Stimulated activated CD8-positive, alpha-beta memory T cell treated with anti-CD3 and anti-CD28 coated beads, Interleukin-12 subunit alpha, Interleukin-12 subunit beta, amount 100 ng/mL, for 24 hours (primary cell): ENCODE measurements at regions not wholly inside any gene's neighbourhood (a gene's known extent, or its start where the extent isn't known, plus 50 kb on each side); places are given as distances from the start of the nearest gene placed in this dataset.
"Not testable (repeated sequence)": the region's sequence is repeated elsewhere in the genome, so short reads cannot be mapped to it uniquely, and the experiment has no call there.

ENCODE experiments used
- DNase-seq: peaks from one replicate; pipeline ENCODE4 v3.0.0-alpha.2; 2020; ENCODE audit errors: extremely low read depth

- DNase-seq, result no peak
These were observed 672.2 kb downstream of the EPM2A start for GRCh38 chr6:145063091-145063490.

- DNase-seq, result no peak
These were observed 667.9 kb downstream of the EPM2A start for GRCh38 chr6:145067430-145067829.

DNA sequence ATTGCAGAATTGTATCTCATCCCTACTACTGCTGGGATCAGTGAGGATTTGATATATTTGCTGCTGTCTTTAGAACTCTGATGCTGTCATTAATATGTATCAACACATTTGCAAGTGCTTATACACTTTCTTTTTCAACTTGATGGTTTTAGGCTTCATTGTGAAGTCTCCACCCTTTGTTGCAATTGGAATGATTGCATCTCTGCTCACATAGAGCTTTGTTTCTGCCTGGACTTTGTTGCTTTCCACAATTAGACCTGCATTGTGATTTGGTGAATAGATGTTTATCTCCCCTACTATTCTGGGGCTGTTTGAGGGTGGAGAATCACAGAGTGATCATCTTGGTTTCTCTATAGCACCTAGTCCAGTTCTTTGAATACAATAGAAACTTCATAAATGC, 666.7 kb downstream of the EPM2A start:
- no peak for DNase-seq

- DNase-seq, result no peak
These were observed 665.4 kb downstream of the EPM2A start for GRCh38 chr6:145069966-145070365.

DNA sequence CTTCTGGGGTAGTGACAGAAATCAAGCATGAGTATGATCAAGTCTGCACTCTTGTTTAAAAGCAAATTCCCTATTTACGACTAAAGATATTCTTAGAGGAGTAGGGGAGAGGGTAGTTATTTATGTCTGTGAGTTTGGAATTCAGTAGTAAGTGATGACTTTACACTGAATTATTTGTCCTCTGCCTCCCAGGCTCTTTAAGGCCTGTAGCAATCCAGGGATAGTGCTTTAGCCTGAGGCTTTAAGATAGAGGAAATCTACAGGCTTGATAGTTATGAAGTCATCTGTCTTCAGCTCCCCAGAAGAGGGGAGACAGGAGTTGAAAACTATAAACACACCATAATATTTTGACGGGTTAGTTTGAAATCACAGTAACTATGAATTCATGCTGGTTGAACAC, 664.5 kb downstream of the EPM2A start:
- no peak for DNase-seq

DNA sequence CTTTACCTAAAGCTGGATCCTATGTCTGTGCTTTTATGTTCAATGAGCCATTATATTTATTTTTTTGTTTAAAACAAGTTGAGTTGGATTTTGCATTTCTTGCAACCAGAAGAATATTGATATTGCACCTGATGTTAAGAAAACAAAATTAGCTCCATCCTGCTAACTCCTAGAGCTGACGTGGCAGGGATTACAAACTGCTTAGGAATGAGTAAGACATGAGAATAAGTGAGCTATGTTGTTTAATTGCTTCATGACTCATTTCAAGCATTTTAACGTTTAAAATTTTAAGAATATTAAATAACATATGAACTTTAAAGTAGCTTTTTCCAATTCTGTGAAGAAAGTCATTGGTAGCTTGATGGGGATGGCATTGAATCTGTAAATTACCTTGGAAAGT, 663.5 kb downstream of the EPM2A start:
- no peak for DNase-seq

GRCh38 chr6:145073811-145074210, 661.5 kb downstream of the EPM2A start:
- DNase-seq, result no peak

- no peak for DNase-seq
These were observed 660.5 kb downstream of the EPM2A start for GRCh38 chr6:145074805-145075204.

DNA sequence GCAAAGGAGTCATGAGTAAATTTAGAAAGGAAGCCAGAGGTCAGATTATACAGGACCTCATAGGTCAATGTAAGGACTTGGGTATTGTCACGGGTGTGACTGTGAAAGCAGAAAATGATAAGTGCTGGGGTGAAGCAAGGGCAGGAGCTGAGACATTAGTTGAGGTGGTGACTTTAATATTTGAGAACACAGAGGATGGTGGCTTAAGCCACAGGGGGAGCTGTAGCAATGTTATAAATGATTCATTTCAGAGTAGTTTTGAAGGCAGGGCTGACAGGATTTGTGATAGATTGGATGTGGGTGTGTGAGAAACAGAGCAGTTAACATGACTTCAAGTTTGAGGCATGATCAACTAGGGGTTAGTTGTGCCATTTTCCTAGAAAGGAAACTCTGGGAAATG, 659.9 kb downstream of the EPM2A start:
- DNase-seq, result no peak

GRCh38 chr6:145076115-145076841, 659.0 kb downstream of the EPM2A start:
- no peak for DNase-seq

- DNase-seq, result no peak
These were observed 657.9 kb downstream of the EPM2A start for GRCh38 chr6:145077382-145077781.

DNA sequence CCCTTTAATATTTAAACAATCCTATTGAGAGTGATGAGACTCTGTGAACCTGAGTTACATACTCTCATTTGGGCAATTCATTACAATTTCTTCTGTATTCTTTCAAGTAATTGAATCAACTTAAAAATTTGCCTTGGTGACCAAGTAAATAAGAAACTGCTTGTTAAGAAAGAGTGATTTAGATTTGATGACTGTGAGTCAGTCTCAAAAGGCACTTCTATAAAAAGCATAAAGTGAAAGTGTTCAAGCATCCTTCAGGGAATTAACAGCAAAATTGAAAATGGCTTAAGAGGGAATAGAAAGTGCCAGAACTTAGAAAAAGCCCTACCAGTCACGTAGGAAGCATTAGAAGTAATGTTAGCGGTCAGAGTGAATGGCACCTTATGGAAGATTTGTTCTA, 654.7 kb downstream of the EPM2A start:
- no peak for DNase-seq

DNA sequence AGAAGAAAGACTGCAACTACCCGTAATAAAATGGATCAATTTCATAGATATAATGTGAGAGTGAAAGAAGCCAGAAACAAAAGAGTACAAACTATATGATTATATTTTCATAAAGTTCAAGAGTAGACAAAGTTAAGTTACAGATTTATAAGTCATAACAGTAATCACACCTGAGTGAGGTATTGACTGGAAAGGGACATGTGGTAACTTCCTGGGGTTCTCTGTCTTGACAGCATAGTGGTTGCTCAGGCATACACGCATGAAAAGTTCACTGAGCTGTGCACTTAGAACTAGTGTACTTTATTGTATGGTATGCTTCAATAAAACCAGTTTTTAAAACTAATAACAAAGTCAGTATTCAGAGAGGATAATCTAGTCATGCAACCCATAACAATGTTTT, 653.6 kb downstream of the EPM2A start:
- DNase-seq, result no peak

GRCh38 chr6:145082359-145082758, 653.0 kb downstream of the EPM2A start:
- DNase-seq, result no peak

DNA sequence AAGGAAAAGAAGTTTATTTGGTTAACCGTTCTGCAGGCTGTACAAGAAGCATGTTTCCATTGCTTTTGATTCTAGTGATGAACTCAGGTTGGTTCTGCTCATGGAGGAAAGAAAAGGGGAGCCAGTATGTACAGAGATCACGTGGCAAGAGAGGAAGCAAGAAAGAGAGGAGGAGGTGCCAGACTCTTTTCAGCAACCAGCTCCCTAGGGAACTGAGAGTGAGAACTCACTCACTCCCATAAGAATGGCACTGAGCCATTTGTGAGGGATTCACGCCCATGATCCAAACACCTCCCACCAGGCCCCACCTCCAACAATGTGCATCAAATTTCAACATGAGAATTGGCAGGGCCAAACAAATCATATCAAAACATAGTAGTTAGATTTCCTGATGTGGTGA, 649.1 kb downstream of the EPM2A start:
- DNase-seq, result no peak

DNA sequence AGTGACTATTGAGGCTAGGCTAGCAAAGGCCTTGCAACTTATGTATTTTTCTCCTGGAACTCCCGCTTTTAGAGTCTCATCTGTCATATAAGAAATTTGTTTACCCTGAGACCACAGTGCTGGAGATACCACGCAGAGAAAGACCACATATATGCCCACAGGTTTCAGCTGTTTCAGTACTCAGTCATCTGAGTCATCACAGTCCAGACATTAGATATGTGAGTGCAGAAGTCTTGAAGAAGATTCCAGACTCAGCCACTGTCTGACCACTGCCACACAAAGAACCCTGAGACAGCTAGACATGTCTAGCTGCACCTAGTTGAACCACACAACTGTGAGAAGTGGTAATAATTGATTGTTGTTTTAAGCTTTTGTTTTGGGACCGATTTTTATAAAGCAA, 648.3 kb downstream of the EPM2A start:
- DNase-seq, result no peak

- DNase-seq, result no peak
These were observed 644.3 kb downstream of the EPM2A start for GRCh38 chr6:145090801-145091585.

DNA sequence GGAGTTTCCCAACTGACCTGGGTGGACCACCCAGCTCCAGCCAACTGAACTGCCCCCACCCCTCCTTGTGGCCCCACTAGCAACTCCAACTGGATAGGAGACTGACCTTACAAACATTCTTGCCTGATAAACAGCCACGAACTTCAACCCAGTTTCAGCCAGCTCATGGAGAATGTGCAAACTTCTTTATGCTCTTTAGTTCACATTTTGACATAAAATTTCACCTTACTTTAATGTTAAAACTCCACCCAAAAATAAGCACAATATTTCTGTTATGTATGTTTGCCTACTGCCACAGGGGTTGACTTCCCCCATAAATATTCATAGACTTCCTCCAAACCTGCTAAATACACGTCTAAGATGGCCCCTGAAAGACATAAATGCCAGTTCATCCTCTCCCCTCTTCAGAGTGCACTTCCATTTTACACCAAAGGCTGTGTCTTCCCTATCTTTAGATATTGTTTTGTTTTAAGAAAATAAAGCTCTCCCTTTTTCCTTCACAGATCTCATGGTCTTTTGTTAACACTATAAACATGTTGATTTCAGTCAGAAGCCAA, 643.7 kb downstream of the EPM2A start:
- DNase-seq, result no peak

- no peak for DNase-seq
These were observed 642.8 kb downstream of the EPM2A start for GRCh38 chr6:145092554-145092953.

DNA sequence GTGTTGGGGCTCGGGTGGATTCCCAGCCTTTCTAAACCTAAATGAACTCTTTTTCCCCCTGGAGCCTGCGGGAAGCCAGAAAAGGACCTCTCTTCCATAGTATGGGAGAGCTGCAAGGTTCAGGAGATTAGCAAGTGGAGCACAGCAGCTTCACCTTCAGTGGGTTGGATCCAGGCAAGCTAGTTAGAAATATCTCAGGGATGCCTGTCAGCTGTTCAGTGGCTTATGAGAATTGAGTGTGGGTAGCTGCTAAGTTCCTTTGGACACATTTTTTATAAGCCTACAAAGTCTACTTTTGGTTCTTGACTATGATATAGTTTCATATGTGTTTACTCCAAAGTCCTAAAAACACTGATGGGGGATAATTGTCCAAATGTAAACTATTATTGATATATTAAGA, 642.1 kb downstream of the EPM2A start:
- DNase-seq, result no peak

DNA sequence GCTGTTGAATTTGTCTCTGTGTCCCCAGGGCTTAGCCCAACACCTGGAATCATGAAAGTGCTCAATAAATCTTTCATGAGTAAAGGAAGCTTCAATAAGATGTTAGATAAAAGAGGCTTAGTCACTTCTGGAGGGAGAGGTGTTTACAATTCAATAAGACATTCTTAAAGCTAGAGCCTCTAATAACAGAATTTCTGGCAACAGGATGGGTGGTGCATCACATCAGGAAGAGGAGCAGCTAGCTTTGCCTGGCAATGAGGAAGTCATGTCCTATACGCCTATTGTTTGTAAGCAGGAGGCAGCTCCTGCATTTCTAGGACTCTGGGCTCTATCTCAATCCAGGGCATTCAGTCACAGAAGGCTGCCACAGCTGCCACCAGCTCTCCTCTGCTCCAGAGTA, 638.5 kb downstream of the EPM2A start:
- no peak for DNase-seq

DNA sequence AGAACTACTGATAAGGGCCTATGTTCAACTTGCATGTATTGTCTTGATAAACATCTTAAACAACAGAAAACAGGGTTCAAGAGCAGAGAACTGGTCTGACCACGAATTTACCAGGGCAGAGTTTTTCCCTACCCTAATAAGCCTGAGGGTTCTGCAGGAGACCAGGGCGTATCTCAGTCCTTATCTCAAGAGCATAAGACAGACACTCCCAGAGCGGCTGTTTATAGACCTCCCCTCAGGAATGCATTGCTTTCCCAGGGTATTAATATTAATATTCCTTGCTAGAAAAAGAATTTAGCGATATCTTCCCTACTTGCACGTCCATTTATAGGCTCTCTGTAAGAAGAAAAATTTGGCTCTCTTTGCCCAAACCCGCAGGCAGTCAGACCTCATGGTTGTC, 637.2 kb downstream of the EPM2A start:
- DNase-seq, result not testable (repeated sequence)

- DNase-seq, result no peak
These were observed 635.6 kb downstream of the EPM2A start for GRCh38 chr6:145099713-145100112.
